WERI-Rb-1 (cell line): ENCODE measurements at regions not wholly inside any gene's neighbourhood (a gene's known extent, or its start where the extent isn't known, plus 50 kb on each side); places are given as distances from the start of the nearest gene placed in this dataset.

Experiments used
- DNase-seq: peaks from one replicate; pipeline ENCODE4 v3.0.0-alpha.2; 2020
- H3K27ac ChIP-seq: fragments of 250-450 bp; sonication (Bioruptor Pico); 2 replicates; pipeline ENCODE4 v1.5.1; 2020; ENCODE audit warnings: mild to moderate bottlenecking, moderate library complexity
- H3K27me3 ChIP-seq: fragments of 250-450 bp; sonication (Bioruptor Pico); 2 replicates; pipeline ENCODE4 v1.5.1; 2021; ENCODE audit warnings: mild to moderate bottlenecking, low read depth, moderate library complexity; ENCODE audit not compliant: insufficient read depth, severe bottlenecking
- H3K36me3 ChIP-seq: fragments of 250-450 bp; sonication (Bioruptor Pico); 2 replicates; pipeline ENCODE4 v1.5.1; 2020; ENCODE audit warnings: mild to moderate bottlenecking, moderate library complexity
- H3K4me3 ChIP-seq: 2 replicates; pipeline ENCODE4 v1.5.1; 2011; ENCODE audit warnings: low read depth, mild to moderate bottlenecking, control low read depth, low read length
- H3K9me3 ChIP-seq: fragments of 250-450 bp; sonication (Bioruptor Pico); 2 replicates; pipeline ENCODE4 v1.5.1; 2021; ENCODE audit warnings: mild to moderate bottlenecking, moderate library complexity; ENCODE audit not compliant: severe bottlenecking
- CTCF ChIP-seq: IDR thresholded peaks from 2 replicates; pipeline ENCODE4 v1.5.1; 2011; ENCODE audit warnings: low read depth, mild to moderate bottlenecking, control low read depth, inconsistent platforms, low read length

DNA sequence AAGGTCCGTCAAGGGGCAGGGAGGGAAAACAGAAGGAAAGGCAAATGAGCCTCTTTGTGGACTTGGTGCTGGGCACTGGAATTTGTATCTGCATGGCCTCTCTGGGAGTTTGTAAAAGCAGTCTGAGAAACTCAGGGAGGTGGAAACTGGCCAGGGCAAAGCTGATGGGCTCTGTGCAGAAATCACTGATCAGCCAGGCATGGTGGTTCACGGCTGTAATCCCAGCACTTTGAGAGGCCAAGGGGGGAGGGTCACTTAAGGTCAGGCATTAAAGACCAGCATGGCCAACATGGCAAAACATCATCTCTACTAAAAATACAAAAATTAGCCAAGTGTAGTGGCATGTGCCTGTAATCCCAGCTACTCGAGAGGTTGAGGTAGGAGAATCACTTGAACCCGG is 369.9 kb upstream of the ZNF507 start:
- no peak for DNase-seq
- H3K36me3 ChIP-seq: no peaks in the 10 kb centered on the region
- H3K9me3 ChIP-seq: no peaks in the 10 kb centered on the region
- TF ChIP-seq CTCF: no peak
- no peaks in the 10 kb centered on the region for H3K27me3 ChIP-seq
- H3K4me3 ChIP-seq: no peak overlapping the region
- H3K27ac ChIP-seq: no peak overlapping the region

DNA sequence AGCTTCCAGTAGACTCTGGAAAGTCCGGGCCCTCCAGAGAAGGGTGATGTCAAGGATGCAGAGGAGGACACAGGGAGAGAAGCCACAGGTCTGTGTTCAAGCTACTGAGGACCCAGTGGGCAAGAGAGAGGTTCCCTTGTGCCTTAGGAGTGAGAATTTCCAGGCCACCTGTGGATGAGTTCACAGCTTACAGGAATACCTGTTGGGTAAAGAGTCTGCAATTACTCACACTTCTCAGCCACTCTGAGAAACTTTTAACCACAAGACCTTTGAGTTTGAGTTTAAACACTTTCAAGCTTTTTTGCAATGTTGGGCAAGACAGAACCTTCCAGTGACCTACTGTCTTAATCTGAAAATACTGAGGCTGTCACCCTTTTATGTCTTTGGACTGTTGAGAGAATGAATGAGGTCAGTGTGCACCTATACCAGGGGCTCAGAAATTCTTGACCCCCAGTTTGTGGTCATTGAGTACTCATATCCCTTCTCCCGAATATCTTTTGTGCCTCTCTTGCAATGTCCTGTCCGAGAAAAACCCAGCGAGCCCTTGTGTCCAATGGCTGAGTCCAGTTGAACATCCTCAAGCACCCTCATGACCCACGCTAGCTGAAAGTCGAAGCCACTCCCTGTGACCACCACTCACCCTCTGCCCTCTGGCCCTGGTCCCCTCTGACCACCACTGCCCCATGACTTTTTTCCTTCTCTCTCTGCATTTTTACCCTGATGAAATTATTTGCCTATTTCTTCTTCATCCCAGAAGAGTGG is 368.5 kb upstream of the ZNF507 start:
- Histone ChIP-seq H3K36me3 (no peaks in the 10 kb centered on the region), H3K9me3 (no peaks in the 10 kb centered on the region), H3K27me3 (no peaks in the 10 kb centered on the region), H3K27ac (no peak overlapping the region), H3K4me3 (no peak overlapping the region)
- no peak for DNase-seq
- no peak for TF ChIP-seq CTCF

DNA sequence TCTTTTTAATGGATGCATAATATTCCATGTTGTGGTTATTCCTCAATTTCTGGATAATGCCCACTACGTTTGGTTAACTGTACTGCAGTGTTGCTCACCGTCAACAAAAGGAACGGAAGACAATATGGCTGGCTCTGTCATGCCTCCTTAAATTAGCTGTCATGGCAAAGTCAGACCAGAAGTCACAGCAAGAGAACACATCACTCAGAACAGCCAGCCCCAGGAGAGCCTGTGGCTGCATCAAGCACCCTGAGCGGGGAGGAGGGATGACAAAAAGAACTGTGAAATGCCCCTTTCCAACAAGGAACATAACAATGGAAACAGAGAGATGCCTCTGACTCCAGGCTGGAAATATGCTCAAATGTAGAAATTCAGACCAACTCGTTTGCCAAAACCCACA is 366.0 kb upstream of the ZNF507 start:
- Histone ChIP-seq H3K27ac (no peak overlapping the region), H3K27me3 (no peaks in the 10 kb centered on the region), H3K9me3 (no peaks in the 10 kb centered on the region), H3K36me3 (no peaks in the 10 kb centered on the region), H3K4me3 (no peak overlapping the region)
- TF ChIP-seq CTCF: no peak
- no peak for DNase-seq

DNA sequence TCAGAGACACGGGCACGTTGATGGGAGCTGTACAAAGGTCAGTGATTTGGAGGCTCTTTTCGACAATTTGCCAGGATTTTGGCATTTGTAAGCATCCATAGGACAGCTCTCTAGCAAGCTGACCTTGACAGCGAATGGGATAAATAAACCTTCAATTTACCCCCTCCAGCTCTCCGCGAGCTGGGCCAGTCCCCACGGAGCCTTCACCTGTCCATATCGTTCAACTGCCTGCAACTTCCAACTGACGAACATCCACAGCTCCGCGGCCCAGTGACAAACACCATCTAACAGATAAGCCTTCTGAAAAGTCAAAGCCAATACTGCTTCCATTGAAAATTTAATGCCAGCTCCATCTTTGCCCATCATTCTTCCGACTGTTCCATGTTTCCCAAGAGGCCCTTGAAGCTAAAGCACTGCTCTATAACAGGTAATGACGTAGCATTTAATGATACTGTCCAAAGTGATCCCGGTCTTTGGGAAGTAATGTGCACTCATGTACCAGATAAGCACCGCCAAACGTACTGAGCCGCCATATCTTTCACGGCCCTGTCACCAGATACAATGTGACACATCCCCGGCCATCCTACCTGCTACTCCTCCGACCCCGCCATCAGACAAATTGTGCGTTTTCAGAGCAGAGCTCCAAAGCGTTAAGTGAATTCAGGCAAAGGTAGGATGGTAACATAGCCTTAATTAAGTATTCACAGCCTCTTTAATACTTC is 365.3 kb upstream of the ZNF507 start:
- H3K27me3 ChIP-seq: no peaks in the 10 kb centered on the region
- no peaks in the 10 kb centered on the region for H3K36me3 ChIP-seq
- H3K9me3 ChIP-seq: no peaks in the 10 kb centered on the region
- H3K4me3 ChIP-seq: no peak overlapping the region
- H3K27ac ChIP-seq: no peak overlapping the region
- TF ChIP-seq CTCF: no peak
- DNase-seq: no peak

- Histone ChIP-seq H3K4me3 (no peak overlapping the region), H3K27ac (no peak overlapping the region), H3K27me3 (no peaks in the 10 kb centered on the region), H3K9me3 (no peaks in the 10 kb centered on the region), H3K36me3 (no peaks in the 10 kb centered on the region)
- no peak for TF ChIP-seq CTCF
- no peak for DNase-seq
These were observed 364.6 kb upstream of the ZNF507 start for GRCh38 chr19:31980796-31981195.
